ENCODE measurements at regions not wholly inside any gene's neighbourhood (a gene's known extent, or its start where the extent isn't known, plus 50 kb on each side); places are given as distances from the start of the nearest gene placed in this dataset.

DNA sequence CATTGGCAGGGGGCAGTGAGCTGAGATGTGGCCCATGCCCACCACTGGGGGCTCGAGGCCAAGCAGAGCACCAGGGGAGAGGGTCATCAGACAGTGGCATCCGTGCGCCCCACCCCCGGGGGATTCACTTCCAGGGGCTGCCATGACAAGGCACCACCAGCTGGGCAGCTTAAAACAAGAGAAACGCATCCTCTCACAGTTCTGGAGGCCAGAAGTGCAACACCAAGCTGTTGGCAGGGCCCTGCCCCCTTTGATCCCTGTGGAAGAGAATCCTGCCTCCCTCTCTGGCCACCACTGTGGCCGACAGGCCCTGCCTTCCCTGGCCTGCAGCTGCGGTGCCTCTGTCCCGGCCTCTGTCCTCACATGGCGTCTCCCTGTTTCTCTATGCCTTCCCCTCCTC is 187.7 kb upstream of the ID2 start:
- H3K9me3 ChIP-seq (ENCODE audit: insufficient read depth, low read depth, low read length), result no peaks in the 10 kb centered on the region
- H3K4me2 ChIP-seq (ENCODE audit: low read depth, low read length, poor library complexity, severe bottlenecking), result no peak overlapping the region
- H3K9me2 ChIP-seq (replicated peaks; ENCODE audit: low read depth, low read length), result no peaks in the 10 kb centered on the region
- H3K79me2 ChIP-seq (ENCODE audit: insufficient read depth, low read length), result no peaks in the 10 kb centered on the region
- no peaks in the 10 kb centered on the region for H3K27me3 ChIP-seq (ENCODE audit: insufficient read depth, low read length, poor library complexity, severe bottlenecking)
- H2AFZ ChIP-seq (ENCODE audit: low read length), result no peak overlapping the region
- H3K4me1 ChIP-seq (ENCODE audit: insufficient read depth, low read length, poor library complexity, severe bottlenecking), result peaks cover 61% of the 10 kb centered on the region
- no peak overlapping the region for H3K4me3 ChIP-seq (ENCODE audit: low read length, poor library complexity, severe bottlenecking)
- TF ChIP-seq EZH2phosphoT487 (IDR thresholded peaks at IDR 0.05; ENCODE audit: borderline replicate concordance) (no peak), CTCF (conservative IDR thresholded peaks at IDR 0.05; ENCODE audit: low read length) (no peak)
- no peak overlapping the region for H3K9ac ChIP-seq (ENCODE audit: low read depth, low read length, poor library complexity, severe bottlenecking)
- no peaks in the 10 kb centered on the region for H4K20me1 ChIP-seq (ENCODE audit: insufficient read depth, low read length, poor library complexity, severe bottlenecking)
- no peaks in the 10 kb centered on the region for H3K36me3 ChIP-seq (ENCODE audit: insufficient read depth, low read length)
- H3F3A ChIP-seq (ENCODE audit: low read depth), result no peaks in the 10 kb centered on the region

DNA sequence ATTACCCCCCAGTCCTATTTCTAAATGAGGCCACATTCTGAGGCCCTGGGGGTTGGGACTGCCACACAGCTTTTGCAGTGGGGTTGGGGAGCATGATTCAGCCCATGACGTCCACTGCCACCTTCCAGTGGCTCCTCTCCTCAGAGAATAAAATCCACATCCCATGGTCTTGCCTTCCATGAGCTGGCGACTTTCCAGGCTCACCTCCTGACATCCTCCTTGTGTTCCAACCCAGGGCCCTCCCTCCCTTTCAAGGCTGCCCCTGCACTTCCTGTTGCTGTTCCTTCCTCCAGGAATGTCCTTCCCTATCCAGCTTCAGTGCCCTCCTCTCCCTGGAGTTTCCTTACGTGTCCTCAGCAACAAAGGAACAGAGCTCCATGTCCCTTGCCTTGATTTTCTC is 187.3 kb upstream of the ID2 start:
- Histone ChIP-seq H3K27me3 (ENCODE audit: insufficient read depth, low read length, poor library complexity, severe bottlenecking) (no peaks in the 10 kb centered on the region), H4K20me1 (ENCODE audit: insufficient read depth, low read length, poor library complexity, severe bottlenecking) (no peaks in the 10 kb centered on the region), H3F3A (ENCODE audit: low read depth) (no peaks in the 10 kb centered on the region), H3K4me3 (ENCODE audit: low read length, poor library complexity, severe bottlenecking) (no peak overlapping the region), H3K79me2 (ENCODE audit: insufficient read depth, low read length) (no peaks in the 10 kb centered on the region), H3K4me1 (ENCODE audit: insufficient read depth, low read length, poor library complexity, severe bottlenecking) (peaks cover 57% of the 10 kb centered on the region), H3K36me3 (ENCODE audit: insufficient read depth, low read length) (no peaks in the 10 kb centered on the region), H2AFZ (ENCODE audit: low read length) (no peak overlapping the region), H3K9ac (ENCODE audit: low read depth, low read length, poor library complexity, severe bottlenecking) (no peak overlapping the region), H3K4me2 (ENCODE audit: low read depth, low read length, poor library complexity, severe bottlenecking) (no peak overlapping the region), H3K9me2 (replicated peaks; ENCODE audit: low read depth, low read length) (no peaks in the 10 kb centered on the region), H3K9me3 (ENCODE audit: insufficient read depth, low read depth, low read length) (no peaks in the 10 kb centered on the region)
- TF ChIP-seq EZH2phosphoT487 (IDR thresholded peaks at IDR 0.05; ENCODE audit: borderline replicate concordance) (no peak), CTCF (conservative IDR thresholded peaks at IDR 0.05; ENCODE audit: low read length) (no peak)

GRCh38 chr2:8495189-8495989 is 186.5 kb upstream of the ID2 start:
- H3K79me2 ChIP-seq (ENCODE audit: insufficient read depth, low read length), result no peaks in the 10 kb centered on the region
- no peaks in the 10 kb centered on the region for H4K20me1 ChIP-seq (ENCODE audit: insufficient read depth, low read length, poor library complexity, severe bottlenecking)
- no peaks in the 10 kb centered on the region for H3F3A ChIP-seq (ENCODE audit: low read depth)
- H2AFZ ChIP-seq (ENCODE audit: low read length), result peak overlapping the region; percentile 57
- H3K9ac ChIP-seq (ENCODE audit: low read depth, low read length, poor library complexity, severe bottlenecking), result peak overlapping the region; percentile 29
- H3K4me1 ChIP-seq (ENCODE audit: insufficient read depth, low read length, poor library complexity, severe bottlenecking), result peaks cover 50% of the 10 kb centered on the region
- no peaks in the 10 kb centered on the region for H3K27me3 ChIP-seq (ENCODE audit: insufficient read depth, low read length, poor library complexity, severe bottlenecking)
- no peaks in the 10 kb centered on the region for H3K36me3 ChIP-seq (ENCODE audit: insufficient read depth, low read length)
- no peak overlapping the region for H3K4me2 ChIP-seq (ENCODE audit: low read depth, low read length, poor library complexity, severe bottlenecking)
- TF ChIP-seq CTCF (conservative IDR thresholded peaks at IDR 0.05; ENCODE audit: low read length) (no peak), EZH2phosphoT487 (IDR thresholded peaks at IDR 0.05; ENCODE audit: borderline replicate concordance) (no peak)
- H3K9me2 ChIP-seq (replicated peaks; ENCODE audit: low read depth, low read length), result no peaks in the 10 kb centered on the region
- H3K9me3 ChIP-seq (ENCODE audit: insufficient read depth, low read depth, low read length), result no peaks in the 10 kb centered on the region
- H3K4me3 ChIP-seq (ENCODE audit: low read length, poor library complexity, severe bottlenecking), result no peak overlapping the region

Data from Loucy (cell line).